CD4-positive, alpha-beta T cell treated with Interleukin-15 for 4 hours (primary cell): ENCODE measurements at regions not wholly inside any gene's neighbourhood (a gene's known extent, or its start where the extent isn't known, plus 50 kb on each side); places are given as distances from the start of the nearest gene placed in this dataset.
A peak's percentile ranks its signal among the peaks of the same experiment; 100 is the strongest.
"Not testable (repeated sequence)": the region's sequence is repeated elsewhere in the genome, so short reads cannot be mapped to it uniquely, and the experiment has no call there.

Experiments used
- DNase-seq: peaks from one replicate; pipeline ENCODE4 v3.0.0-alpha.2; 2020; ENCODE audit warnings: low spot score

DNA sequence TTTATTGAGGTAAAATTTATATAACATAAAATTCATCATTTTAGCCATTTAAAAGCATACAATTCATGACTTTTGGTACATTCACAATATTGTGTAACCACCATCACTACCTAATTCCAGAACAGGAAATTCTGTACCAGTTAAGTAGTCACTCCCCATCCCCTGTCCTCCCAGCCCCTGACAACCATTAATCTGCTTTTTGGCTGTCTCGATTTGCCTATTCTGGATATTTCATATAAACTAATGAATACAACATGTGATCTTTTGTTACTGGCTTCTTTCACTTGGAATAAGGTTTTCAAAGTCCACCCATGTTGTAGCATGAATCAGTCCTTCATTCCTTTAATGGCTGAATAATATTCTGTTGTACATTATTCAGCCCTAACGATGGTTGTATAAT is 115.6 kb upstream of the KLF14 start:
- DNase-seq: no peak

GRCh38 chr7:130850956-130851355 is 116.9 kb upstream of the KLF14 start:
- DNase-seq: no peak

DNA sequence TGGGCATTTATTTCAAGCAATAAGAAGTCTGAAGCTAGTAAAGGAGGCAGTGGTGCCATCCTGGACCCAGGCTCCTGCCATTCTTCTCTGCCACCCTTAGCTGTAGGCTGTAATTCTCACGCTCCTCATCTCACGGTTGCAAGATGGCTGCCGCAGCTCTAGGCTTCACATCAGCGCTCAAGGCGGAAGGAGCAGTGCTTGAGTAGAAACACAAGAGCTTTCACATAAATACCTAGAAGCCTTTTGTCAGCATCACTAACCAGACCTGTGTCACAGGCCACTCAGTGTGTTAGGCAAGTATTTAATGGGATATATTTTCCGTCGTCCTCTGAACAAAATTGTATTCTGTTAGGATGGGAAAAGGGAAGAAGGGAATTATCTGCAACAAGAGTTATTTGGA is 118.9 kb upstream of the KLF14 start:
- no peak for DNase-seq

DNA sequence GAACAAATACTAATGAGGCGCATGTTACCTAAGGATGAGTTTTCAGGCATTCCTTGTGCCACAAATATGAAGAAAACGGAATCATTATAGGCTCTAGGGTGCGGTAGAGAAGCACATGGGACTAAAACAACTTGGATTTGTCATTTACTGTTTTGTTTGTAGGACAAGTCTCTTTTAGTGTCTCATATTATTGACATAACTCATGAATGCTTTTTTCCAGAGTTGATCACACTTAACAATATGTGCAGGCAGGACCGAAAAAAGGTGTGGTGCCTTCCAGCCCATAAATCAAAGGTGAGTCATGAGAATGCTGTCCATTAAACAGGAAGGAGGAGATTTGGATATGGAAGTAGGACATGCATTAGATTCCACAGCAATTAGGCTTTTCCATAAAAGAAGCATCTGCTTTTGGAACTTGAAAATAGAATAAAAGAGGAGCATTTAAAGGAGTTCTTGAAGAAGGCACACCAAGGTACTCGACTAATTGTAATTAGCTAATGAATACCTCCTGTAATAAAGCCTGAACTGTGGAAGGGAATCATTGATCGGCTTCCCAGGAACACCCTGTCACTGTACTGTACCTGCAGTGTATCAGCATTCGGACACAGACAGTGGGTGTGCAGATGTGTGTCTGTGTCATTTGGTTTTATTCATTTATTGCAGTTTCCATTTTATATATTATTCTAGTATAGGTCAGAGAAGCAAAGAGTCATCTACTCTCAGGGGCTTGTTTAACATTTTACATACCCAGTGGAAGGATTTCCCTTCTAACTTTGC is 119.7 kb upstream of the KLF14 start:
- DNase-seq: no peak

DNA sequence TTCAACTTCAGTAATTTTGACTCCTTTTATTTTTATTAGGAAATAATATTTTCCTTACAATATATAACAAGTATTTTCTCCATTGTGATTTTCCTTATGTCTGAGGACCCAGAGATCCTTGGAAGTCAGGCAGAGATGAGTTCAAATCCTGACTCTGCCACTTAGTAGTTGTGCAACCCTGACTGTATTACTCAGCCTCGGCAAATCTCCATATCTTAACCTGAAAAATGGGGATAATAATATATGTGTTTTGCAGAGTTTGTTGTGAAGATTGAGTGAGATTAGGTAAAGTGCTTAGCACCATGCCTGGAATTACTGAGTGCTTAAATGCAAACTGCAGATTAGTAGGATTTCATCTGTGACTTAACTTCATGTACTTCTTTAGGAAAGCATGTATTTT is 120.5 kb upstream of the KLF14 start:
- no peak for DNase-seq

DNA sequence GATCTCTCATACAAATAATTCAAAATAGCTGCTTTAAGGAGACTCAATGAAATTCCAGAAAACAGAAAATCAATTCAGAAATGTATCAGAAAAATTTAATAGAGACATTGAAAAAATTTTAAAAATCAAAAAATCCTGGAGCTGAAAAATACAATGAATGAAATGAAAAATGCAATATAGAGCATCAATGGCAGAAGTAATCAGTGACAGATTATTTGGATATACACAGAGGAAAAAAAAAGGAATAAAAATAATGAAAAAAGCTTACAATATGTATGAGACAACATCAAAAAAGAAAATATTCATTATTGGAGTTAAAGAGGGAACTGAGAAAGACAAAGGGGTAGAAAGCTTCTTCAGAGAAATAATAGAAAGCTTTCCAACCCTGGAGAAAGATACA is 122.9 kb upstream of the KLF14 start:
- no peak for DNase-seq

- DNase-seq: not testable (repeated sequence)
These were observed 126.8 kb upstream of the KLF14 start for GRCh38 chr7:130860832-130861231.

DNA sequence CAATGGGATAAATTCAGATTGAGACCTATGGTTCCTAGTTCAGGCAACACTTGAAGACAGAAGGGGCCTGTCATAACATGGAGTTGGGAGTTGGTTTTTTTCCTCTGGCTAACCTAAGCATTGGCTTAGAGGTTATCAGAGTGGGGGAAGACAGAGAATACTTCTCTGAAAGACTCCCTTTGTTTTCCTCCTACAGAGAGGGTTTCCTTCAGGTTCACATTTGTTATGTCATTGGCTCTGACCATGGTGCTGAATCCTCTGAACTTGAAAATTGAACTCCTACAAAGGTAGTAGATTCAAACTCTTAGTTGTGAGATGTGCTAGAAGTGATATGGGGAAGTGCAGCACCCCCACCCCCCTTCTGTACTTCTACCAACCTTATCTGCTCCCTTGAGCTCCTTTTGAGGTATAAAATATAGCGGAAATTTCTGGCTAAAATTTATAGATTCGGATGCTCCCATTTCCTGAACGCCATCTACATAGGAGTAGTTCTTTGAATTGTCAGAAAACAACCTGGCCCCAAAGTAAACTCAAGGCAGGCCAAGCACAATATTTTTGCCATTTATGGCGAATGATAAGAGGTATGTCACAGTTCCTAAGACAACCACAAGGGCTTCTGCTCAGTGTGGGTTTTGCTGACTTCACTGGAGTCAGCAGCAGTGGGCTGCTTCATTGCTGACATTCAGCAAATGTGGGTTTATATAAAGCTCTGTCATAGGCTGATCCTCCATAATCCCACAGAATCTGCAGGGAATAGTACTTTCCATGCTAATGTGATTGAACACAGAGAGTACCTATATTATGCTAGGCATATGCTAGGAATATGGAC is 131.6 kb upstream of the KLF14 start:
- no peak for DNase-seq

DNA sequence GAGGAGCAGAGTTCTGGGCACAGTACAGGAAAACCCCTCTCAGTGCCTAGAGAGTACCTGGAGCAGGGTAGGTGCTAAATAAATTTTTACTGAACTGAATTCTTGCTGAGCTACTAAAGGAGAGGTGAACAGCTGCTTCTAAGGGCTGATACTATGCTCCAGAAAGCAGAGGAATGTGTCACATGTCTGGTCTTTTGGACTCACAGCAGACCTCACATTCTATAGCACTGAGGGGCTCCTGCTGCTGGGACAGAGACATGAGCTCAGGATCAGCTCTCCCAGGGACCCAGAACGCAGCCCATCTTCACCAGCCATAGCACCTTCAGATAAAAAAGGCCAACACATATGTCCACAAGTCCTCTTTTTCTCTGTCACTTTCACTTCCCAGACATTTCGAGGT is 133.0 kb upstream of the KLF14 start:
- DNase-seq: no peak

GRCh38 chr7:130867581-130868136 is 133.7 kb upstream of the KLF14 start:
- no peak for DNase-seq

GRCh38 chr7:130868139-130868538 is 134.1 kb upstream of the KLF14 start:
- DNase-seq: no peak

- no peak for DNase-seq
These were observed 135.9 kb upstream of the KLF14 start for GRCh38 chr7:130869918-130870317.

DNA sequence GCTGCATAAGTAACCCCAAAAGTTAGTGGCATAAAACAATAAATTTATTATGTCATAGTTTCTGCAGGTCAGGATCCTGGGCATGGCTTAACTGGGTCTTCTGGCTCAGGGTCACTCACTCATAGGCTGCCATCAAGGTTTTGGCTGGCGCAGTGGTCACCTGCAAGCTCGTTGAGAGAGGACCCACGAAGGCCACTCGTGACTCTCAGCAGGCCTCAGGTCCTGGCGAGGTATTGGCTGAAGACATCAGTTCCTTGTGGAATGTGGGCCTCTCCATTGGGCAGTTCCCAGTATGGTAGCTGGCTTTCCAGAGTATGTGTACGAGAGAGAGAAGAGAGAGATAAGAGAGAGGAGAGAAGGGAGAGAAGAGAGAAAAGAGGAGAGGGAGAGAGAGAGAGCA is 138.3 kb upstream of the KLF14 start:
- no peak for DNase-seq

- no peak for DNase-seq
These were observed 138.9 kb upstream of the KLF14 start for GRCh38 chr7:130872756-130873448.

- DNase-seq: no peak
These were observed 140.3 kb upstream of the KLF14 start for GRCh38 chr7:130874071-130874915.

GRCh38 chr7:130875265-130875741 is 141.3 kb upstream of the KLF14 start:
- DNase-seq: peak; percentile 35

GRCh38 chr7:130875901-130876300 is 141.9 kb upstream of the KLF14 start:
- DNase-seq: no peak

GRCh38 chr7:130877236-130877990 is 143.4 kb upstream of the KLF14 start:
- DNase-seq: no peak

DNA sequence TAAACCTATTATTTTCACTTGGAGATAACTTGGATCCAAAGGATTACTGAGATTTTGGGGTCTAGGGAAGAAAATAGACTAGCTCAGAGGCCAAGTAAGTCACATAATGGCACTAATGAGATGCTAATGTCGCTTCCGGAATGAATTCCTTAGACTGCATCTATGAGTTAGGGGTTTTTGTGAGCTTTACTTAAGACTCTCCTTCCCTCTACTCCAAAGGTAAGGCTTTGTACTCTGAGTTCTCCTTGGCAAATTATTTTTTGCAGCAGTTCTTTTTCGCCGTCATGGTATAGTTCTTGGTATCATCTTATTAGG is 143.9 kb upstream of the KLF14 start:
- no peak for DNase-seq

- DNase-seq: no peak
These were observed 144.8 kb upstream of the KLF14 start for GRCh38 chr7:130878785-130879184.

- DNase-seq: no peak
These were observed 145.2 kb upstream of the KLF14 start for GRCh38 chr7:130879191-130879590.
